WTC11 (cell line): ENCODE measurements at regions not wholly inside any gene's neighbourhood (a gene's known extent, or its start where the extent isn't known, plus 50 kb on each side); places are given as distances from the start of the nearest gene placed in this dataset.

Source experiments
- ATAC-seq: fragments of 200-7000 bp; cut with Tn5 transposase; 2 replicates; pipeline ENCODE4 v1.10.0; 2021; ENCODE audit warnings: mild to moderate bottlenecking, moderate library complexity
- CTCF ChIA-PET: fragments of 300-600 bp; sonication (Branson Sonifier 250); formaldehyde crosslinking; loops from one replicate; lab custom pipeline; 2021; ENCODE audit warnings: antibody characterized with exemption; lab: Charles Lee
- POLR2A ChIA-PET: fragments of 350-600 bp; sonication (Branson Sonifier 250); formaldehyde crosslinking; loops from one replicate; lab custom pipeline; 2021; ENCODE audit warnings: antibody characterized with exemption; lab: Charles Lee
- DNase-seq: peaks from one replicate; pipeline ENCODE4 v3.0.0; 2021; ENCODE audit warnings: low spot score
- H3K27ac Mint-ChIP-seq: 2 replicates; pipeline ENCODE4 v1.8.0; 2021; ENCODE audit warnings: mixed read lengths
- H3K27me3 Mint-ChIP-seq: 2 replicates; pipeline ENCODE4 v1.8.0; 2021; ENCODE audit warnings: low read depth, mild to moderate bottlenecking, moderate library complexity, mixed read lengths
- H3K36me3 Mint-ChIP-seq: 2 replicates; pipeline ENCODE4 v1.8.0; 2021; ENCODE audit warnings: mixed read lengths
- H3K4me1 Mint-ChIP-seq: 2 replicates; pipeline ENCODE4 v1.8.0; 2022; ENCODE audit warnings: mixed read lengths
- H3K4me3 Mint-ChIP-seq: 2 replicates; pipeline ENCODE4 v1.8.0; 2021; ENCODE audit warnings: mild to moderate bottlenecking, moderate library complexity, mixed read lengths
- H3K9me3 Mint-ChIP-seq: 2 replicates; pipeline ENCODE4 v1.8.0; 2021; ENCODE audit warnings: mixed read lengths
- CBFB ChIP-seq: sonication (generic); formaldehyde crosslinking; IDR thresholded peaks from 2 replicates; pipeline ENCODE4 v1.8.1; 2022; ENCODE audit warnings: mild to moderate bottlenecking, low read depth, missing genetic modification reagents
- CREB1 ChIP-seq: sonication (generic); formaldehyde crosslinking; IDR thresholded peaks from 2 replicates; pipeline ENCODE4 v1.8.0; 2023; ENCODE audit warnings: mild to moderate bottlenecking, missing genetic modification reagents
- ESRRA ChIP-seq: sonication (generic); formaldehyde crosslinking; IDR thresholded peaks from 2 replicates; pipeline ENCODE4 v1.8.1; 2022; ENCODE audit warnings: mild to moderate bottlenecking, missing genetic modification reagents, borderline replicate concordance
- FOXJ3 ChIP-seq: sonication (generic); formaldehyde crosslinking; IDR thresholded peaks from 2 replicates; pipeline ENCODE4 v1.9.0; 2021; ENCODE audit warnings: missing genetic modification reagents, mild to moderate bottlenecking, borderline replicate concordance
- GRHL2 ChIP-seq: fragments of 250-450 bp; sonication (Bioruptor Pico); IDR thresholded peaks from 2 replicates; pipeline ENCODE4 v1.8.0; 2022; ENCODE audit warnings: mild to moderate bottlenecking, moderate library complexity; ENCODE audit not compliant: insufficient replicate concordance, severe bottlenecking
- JAZF1 ChIP-seq: fragments of 250-450 bp; sonication (Bioruptor Pico); IDR thresholded peaks from 2 replicates; pipeline ENCODE4 v1.9.0; 2021; ENCODE audit warnings: moderate library complexity, mild to moderate bottlenecking, inconsistent platforms
- JUN ChIP-seq: sonication (generic); formaldehyde crosslinking; IDR thresholded peaks from 2 replicates; pipeline ENCODE4 v1.8.0; 2023; ENCODE audit warnings: mild to moderate bottlenecking, missing genetic modification reagents
- NFE2L1 ChIP-seq: sonication (generic); formaldehyde crosslinking; IDR thresholded peaks from 2 replicates; pipeline ENCODE4 v1.8.1; 2023; ENCODE audit warnings: missing genetic modification reagents
- NFYB ChIP-seq: sonication (generic); formaldehyde crosslinking; conservative IDR thresholded peaks from 2 replicates; pipeline ENCODE4 v1.8.0; 2022; ENCODE audit warnings: low read depth, missing genetic modification reagents
- NR1H2 ChIP-seq: sonication (generic); formaldehyde crosslinking; IDR thresholded peaks from 2 replicates; pipeline ENCODE4 v1.9.0; 2021; ENCODE audit warnings: mild to moderate bottlenecking, moderate library complexity, missing genetic modification reagents
- NR2C2 ChIP-seq: sonication (generic); formaldehyde crosslinking; IDR thresholded peaks from 2 replicates; pipeline ENCODE4 v1.8.0; 2022; ENCODE audit warnings: mild to moderate bottlenecking, missing genetic modification reagents
- NR3C1 ChIP-seq: sonication (generic); formaldehyde crosslinking; conservative IDR thresholded peaks from 2 replicates; pipeline ENCODE4 v1.8.1; 2023; ENCODE audit warnings: low read depth, mild to moderate bottlenecking, missing genetic modification reagents
- ZNF232 ChIP-seq: sonication (generic); formaldehyde crosslinking; IDR thresholded peaks from 2 replicates; pipeline ENCODE4 v1.8.0; 2022; ENCODE audit warnings: mild to moderate bottlenecking, missing genetic modification reagents
- TF ChIP-seq, protein P1 (sequence below): sonication (generic); formaldehyde crosslinking; IDR thresholded peaks from 2 replicates; pipeline ENCODE4 v1.8.0; 2023; ENCODE audit warnings: missing genetic modification reagents, mild to moderate bottlenecking, borderline replicate concordance
- TF ChIP-seq, protein P2 (sequence below): fragments of 250-450 bp; sonication (Bioruptor Pico); IDR thresholded peaks from 2 replicates; pipeline ENCODE4 v1.9.0; 2021; ENCODE audit warnings: mild to moderate bottlenecking, borderline replicate concordance
- TF ChIP-seq, protein P3 (sequence below): sonication (generic); formaldehyde crosslinking; IDR thresholded peaks from 2 replicates; pipeline ENCODE4 v1.8.1; 2023; ENCODE audit warnings: mild to moderate bottlenecking, missing genetic modification reagents, moderate library complexity
- TF ChIP-seq, protein P4 (sequence below): fragments of 250-450 bp; sonication (Bioruptor Pico); IDR thresholded peaks from 2 replicates; pipeline ENCODE4 v2.1.2; 2022; ENCODE audit warnings: mild to moderate bottlenecking, moderate library complexity
- TF ChIP-seq, protein P5 (sequence below): fragments of 250-450 bp; sonication (Bioruptor Pico); IDR thresholded peaks from 2 replicates; pipeline ENCODE4 v1.8.0; 2021; ENCODE audit warnings: mild to moderate bottlenecking
- TF ChIP-seq, protein P6 (sequence below): sonication (generic); formaldehyde crosslinking; conservative IDR thresholded peaks from 2 replicates; pipeline ENCODE4 v1.8.1; 2023; ENCODE audit warnings: mild to moderate bottlenecking, low read depth, missing genetic modification reagents, moderate library complexity

DNA sequence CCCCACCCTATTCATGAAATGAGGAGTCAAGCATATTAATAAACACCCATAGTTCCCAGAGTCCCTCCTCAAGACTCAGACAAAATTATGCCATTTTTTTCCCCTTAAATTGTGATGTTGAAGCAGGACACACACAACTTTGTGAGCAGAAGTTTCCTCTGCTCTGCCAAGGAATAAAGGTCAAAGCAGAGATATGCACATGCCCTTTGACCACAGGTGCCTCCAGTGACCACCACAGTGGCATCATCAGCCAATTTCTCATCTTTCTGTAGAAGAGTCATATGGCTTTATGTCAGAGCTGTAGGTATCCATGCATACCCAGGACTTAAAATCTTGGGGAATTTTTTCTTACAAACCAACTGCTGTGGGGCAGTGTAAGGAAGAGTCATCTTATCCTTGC lies 304.4 kb upstream of the GADL1 start:
- Mint-ChIP-seq H3K9me3 (peaks cover 3% of the 10 kb centered on the region; the same call in 1 of the 2 replicates), H3K4me3 (no peak overlapping the region), H3K4me1 (peaks cover 3% of the 10 kb centered on the region; the same call in 1 of the 2 replicates), H3K27ac (no peak overlapping the region), H3K36me3 (no peaks in the 10 kb centered on the region), H3K27me3 (no peaks in the 10 kb centered on the region)
- POLR2A ChIA-PET, result no interaction called here
- ATAC-seq (no peak), DNase-seq (no peak)
- CTCF ChIA-PET, result no interaction called here
- TF ChIP-seq, protein P1, sequence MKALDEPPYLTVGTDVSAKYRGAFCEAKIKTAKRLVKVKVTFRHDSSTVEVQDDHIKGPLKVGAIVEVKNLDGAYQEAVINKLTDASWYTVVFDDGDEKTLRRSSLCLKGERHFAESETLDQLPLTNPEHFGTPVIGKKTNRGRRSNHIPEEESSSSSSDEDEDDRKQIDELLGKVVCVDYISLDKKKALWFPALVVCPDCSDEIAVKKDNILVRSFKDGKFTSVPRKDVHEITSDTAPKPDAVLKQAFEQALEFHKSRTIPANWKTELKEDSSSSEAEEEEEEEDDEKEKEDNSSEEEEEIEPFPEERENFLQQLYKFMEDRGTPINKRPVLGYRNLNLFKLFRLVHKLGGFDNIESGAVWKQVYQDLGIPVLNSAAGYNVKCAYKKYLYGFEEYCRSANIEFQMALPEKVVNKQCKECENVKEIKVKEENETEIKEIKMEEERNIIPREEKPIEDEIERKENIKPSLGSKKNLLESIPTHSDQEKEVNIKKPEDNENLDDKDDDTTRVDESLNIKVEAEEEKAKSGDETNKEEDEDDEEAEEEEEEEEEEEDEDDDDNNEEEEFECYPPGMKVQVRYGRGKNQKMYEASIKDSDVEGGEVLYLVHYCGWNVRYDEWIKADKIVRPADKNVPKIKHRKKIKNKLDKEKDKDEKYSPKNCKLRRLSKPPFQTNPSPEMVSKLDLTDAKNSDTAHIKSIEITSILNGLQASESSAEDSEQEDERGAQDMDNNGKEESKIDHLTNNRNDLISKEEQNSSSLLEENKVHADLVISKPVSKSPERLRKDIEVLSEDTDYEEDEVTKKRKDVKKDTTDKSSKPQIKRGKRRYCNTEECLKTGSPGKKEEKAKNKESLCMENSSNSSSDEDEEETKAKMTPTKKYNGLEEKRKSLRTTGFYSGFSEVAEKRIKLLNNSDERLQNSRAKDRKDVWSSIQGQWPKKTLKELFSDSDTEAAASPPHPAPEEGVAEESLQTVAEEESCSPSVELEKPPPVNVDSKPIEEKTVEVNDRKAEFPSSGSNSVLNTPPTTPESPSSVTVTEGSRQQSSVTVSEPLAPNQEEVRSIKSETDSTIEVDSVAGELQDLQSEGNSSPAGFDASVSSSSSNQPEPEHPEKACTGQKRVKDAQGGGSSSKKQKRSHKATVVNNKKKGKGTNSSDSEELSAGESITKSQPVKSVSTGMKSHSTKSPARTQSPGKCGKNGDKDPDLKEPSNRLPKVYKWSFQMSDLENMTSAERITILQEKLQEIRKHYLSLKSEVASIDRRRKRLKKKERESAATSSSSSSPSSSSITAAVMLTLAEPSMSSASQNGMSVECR (CRISPR knock-in tag), result no peak

DNA sequence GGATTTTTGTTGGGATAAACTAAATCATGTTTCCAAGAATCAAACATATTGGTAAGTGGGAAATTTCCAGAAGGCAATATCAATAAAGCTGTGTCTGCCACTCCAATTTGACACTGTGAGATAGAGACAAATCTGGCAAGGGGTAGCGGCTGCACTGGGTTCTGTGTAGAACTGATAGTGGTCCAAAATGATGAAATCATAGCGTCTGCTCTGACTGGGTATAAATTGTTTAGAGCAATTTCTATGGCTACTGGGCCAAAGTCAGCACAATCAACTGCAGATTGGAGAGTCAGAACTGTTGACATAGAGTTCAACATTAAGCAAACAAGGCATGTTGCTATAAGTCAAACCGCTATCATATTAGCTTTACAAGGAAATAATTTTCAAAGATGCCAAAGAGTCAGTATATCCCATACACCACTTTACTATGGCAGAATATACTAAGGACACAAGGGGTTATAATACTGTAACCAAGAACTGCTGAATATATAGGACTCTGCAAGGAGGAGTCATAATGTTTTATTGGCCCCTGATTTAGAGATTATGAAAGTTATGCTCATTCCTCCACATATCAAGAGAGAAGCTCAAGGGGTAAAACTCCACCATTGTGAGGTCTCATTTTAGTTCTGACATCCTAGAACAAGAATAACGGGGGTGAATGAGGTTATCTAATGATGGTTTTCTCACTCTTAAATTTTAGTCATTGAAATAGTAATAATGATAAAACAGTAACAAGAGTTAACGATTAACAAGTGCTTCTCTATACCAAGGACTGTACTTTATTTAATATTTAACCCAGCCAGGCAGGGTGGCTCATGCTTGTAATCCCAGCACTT lies 309.7 kb upstream of the GADL1 start:
- no peaks in the 10 kb centered on the region for H3K36me3 Mint-ChIP-seq
- TF ChIP-seq, protein P2, sequence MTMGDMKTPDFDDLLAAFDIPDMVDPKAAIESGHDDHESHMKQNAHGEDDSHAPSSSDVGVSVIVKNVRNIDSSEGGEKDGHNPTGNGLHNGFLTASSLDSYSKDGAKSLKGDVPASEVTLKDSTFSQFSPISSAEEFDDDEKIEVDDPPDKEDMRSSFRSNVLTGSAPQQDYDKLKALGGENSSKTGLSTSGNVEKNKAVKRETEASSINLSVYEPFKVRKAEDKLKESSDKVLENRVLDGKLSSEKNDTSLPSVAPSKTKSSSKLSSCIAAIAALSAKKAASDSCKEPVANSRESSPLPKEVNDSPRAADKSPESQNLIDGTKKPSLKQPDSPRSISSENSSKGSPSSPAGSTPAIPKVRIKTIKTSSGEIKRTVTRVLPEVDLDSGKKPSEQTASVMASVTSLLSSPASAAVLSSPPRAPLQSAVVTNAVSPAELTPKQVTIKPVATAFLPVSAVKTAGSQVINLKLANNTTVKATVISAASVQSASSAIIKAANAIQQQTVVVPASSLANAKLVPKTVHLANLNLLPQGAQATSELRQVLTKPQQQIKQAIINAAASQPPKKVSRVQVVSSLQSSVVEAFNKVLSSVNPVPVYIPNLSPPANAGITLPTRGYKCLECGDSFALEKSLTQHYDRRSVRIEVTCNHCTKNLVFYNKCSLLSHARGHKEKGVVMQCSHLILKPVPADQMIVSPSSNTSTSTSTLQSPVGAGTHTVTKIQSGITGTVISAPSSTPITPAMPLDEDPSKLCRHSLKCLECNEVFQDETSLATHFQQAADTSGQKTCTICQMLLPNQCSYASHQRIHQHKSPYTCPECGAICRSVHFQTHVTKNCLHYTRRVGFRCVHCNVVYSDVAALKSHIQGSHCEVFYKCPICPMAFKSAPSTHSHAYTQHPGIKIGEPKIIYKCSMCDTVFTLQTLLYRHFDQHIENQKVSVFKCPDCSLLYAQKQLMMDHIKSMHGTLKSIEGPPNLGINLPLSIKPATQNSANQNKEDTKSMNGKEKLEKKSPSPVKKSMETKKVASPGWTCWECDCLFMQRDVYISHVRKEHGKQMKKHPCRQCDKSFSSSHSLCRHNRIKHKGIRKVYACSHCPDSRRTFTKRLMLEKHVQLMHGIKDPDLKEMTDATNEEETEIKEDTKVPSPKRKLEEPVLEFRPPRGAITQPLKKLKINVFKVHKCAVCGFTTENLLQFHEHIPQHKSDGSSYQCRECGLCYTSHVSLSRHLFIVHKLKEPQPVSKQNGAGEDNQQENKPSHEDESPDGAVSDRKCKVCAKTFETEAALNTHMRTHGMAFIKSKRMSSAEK, result no peak
- no peak for TF ChIP-seq NFE2L1 (CRISPR knock-in tag)
- no peak for TF ChIP-seq NR3C1 (CRISPR knock-in tag)
- TF ChIP-seq FOXJ3 (CRISPR knock-in tag), result no peak
- no peak for TF ChIP-seq CBFB (CRISPR knock-in tag)
- TF ChIP-seq, protein P3, sequence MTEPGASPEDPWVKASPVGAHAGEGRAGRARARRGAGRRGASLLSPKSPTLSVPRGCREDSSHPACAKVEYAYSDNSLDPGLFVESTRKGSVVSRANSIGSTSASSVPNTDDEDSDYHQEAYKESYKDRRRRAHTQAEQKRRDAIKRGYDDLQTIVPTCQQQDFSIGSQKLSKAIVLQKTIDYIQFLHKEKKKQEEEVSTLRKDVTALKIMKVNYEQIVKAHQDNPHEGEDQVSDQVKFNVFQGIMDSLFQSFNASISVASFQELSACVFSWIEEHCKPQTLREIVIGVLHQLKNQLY, result no peak
- TF ChIP-seq ZNF232 (CRISPR knock-in tag), result no peak
- no peak for TF ChIP-seq JUN (CRISPR knock-in tag)
- TF ChIP-seq CREB1 (CRISPR knock-in tag), result no peak
- no peak for TF ChIP-seq GRHL2 (CRISPR knock-in tag)
- TF ChIP-seq, protein P4, sequence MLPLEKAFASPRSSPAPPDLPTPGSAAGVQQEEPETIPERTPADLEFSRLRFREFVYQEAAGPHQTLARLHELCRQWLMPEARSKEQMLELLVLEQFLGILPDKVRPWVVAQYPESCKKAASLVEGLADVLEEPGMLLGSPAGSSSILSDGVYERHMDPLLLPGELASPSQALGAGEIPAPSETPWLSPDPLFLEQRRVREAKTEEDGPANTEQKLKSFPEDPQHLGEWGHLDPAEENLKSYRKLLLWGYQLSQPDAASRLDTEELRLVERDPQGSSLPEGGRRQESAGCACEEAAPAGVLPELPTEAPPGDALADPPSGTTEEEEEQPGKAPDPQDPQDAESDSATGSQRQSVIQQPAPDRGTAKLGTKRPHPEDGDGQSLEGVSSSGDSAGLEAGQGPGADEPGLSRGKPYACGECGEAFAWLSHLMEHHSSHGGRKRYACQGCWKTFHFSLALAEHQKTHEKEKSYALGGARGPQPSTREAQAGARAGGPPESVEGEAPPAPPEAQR (CRISPR knock-in tag), result no peak
- TF ChIP-seq NR2C2 (CRISPR knock-in tag), result no peak
- TF ChIP-seq JAZF1, result no peak
- TF ChIP-seq NFYB (CRISPR knock-in tag), result no peak
- TF ChIP-seq, protein P5, sequence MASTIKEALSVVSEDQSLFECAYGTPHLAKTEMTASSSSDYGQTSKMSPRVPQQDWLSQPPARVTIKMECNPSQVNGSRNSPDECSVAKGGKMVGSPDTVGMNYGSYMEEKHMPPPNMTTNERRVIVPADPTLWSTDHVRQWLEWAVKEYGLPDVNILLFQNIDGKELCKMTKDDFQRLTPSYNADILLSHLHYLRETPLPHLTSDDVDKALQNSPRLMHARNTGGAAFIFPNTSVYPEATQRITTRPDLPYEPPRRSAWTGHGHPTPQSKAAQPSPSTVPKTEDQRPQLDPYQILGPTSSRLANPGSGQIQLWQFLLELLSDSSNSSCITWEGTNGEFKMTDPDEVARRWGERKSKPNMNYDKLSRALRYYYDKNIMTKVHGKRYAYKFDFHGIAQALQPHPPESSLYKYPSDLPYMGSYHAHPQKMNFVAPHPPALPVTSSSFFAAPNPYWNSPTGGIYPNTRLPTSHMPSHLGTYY (CRISPR knock-in tag), result no peak
- no peak for TF ChIP-seq ESRRA (CRISPR knock-in tag)
- TF ChIP-seq, protein P6, sequence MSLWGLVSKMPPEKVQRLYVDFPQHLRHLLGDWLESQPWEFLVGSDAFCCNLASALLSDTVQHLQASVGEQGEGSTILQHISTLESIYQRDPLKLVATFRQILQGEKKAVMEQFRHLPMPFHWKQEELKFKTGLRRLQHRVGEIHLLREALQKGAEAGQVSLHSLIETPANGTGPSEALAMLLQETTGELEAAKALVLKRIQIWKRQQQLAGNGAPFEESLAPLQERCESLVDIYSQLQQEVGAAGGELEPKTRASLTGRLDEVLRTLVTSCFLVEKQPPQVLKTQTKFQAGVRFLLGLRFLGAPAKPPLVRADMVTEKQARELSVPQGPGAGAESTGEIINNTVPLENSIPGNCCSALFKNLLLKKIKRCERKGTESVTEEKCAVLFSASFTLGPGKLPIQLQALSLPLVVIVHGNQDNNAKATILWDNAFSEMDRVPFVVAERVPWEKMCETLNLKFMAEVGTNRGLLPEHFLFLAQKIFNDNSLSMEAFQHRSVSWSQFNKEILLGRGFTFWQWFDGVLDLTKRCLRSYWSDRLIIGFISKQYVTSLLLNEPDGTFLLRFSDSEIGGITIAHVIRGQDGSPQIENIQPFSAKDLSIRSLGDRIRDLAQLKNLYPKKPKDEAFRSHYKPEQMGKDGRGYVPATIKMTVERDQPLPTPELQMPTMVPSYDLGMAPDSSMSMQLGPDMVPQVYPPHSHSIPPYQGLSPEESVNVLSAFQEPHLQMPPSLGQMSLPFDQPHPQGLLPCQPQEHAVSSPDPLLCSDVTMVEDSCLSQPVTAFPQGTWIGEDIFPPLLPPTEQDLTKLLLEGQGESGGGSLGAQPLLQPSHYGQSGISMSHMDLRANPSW (CRISPR knock-in tag), result no peak
- TF ChIP-seq NR1H2 (CRISPR knock-in tag), result no peak
- DNase-seq, result no peak
- no peak for ATAC-seq
- peaks cover 28% of the 10 kb centered on the region for H3K9me3 Mint-ChIP-seq
- ChIA-PET POLR2A (no interaction called here), CTCF (no interaction called here)
- no peak overlapping the region for H3K27ac Mint-ChIP-seq
- H3K4me1 Mint-ChIP-seq, result no peaks in the 10 kb centered on the region
- no peak overlapping the region for H3K4me3 Mint-ChIP-seq
- H3K27me3 Mint-ChIP-seq, result no peaks in the 10 kb centered on the region
